H1 (cell line): ENCODE measurements at regions not wholly inside any gene's neighbourhood (a gene's known extent, or its start where the extent isn't known, plus 50 kb on each side); places are given as distances from the start of the nearest gene placed in this dataset.

Experiments
- CTCF ChIA-PET: fragments of 300-600 bp; sonication (Branson Sonifier 250); formaldehyde crosslinking; loops from one replicate; lab custom pipeline; 2021; ENCODE audit not compliant: partially characterized antibody; lab: Charles Lee
- POLR2A ChIA-PET: fragments of 300-600 bp; sonication (Branson Sonifier 250); formaldehyde crosslinking; loops from one replicate; lab custom pipeline; 2021; ENCODE audit warnings: inconsistent platforms; ENCODE audit not compliant: partially characterized antibody; lab: Charles Lee
- DNase-seq, 2 experiments: peaks; one replicate each; pipeline versions ENCODE4 v3.0.0 to v3.0.0-alpha.2; 2010 to 2022; ENCODE audit warnings: low spot score in 2 of 2, low read depth in 1 of 2, mixed read lengths in 1 of 2
- FAIRE-seq: peaks from 2 replicates; lab custom pipeline; 2011; peaks lifted over from hg19 to GRCh38; lab: Jason Lieb, UNC
- H2AFZ ChIP-seq: 2 replicates; pipeline ENCODE4 v1.8.1; 2012; ENCODE audit warnings: low read length, inconsistent platforms
- H2AK5ac ChIP-seq: 2 replicates; pipeline ENCODE4 v1.6.1; 2013; ENCODE audit warnings: low read depth, low read length
- H2BK120ac ChIP-seq: replicated peaks from 2 replicates; pipeline ENCODE3; 2013; ENCODE audit warnings: low read depth, low read length, inconsistent platforms
- H2BK12ac ChIP-seq: 2 replicates; pipeline ENCODE4 v1.6.1; 2013; ENCODE audit warnings: low read depth, low read length
- H2BK15ac ChIP-seq: 2 replicates; pipeline ENCODE4 v1.6.1; 2013; ENCODE audit warnings: low read length
- H2BK20ac ChIP-seq: 2 replicates; pipeline ENCODE4 v1.6.1; 2013; ENCODE audit warnings: low read length
- H2BK5ac ChIP-seq: 2 replicates; pipeline ENCODE4 v1.6.1; 2013; ENCODE audit warnings: low read depth, low read length
- H3K14ac ChIP-seq: 2 replicates; pipeline ENCODE4 v1.6.1; 2013; ENCODE audit warnings: inconsistent platforms; ENCODE audit not compliant: insufficient read length
- H3K18ac ChIP-seq: 2 replicates; pipeline ENCODE4 v1.6.1; 2013; ENCODE audit warnings: low read length; ENCODE audit errors: extremely low read depth
- H3K23ac ChIP-seq: 2 replicates; pipeline ENCODE4 v1.6.1; 2013; ENCODE audit warnings: inconsistent platforms; ENCODE audit not compliant: insufficient read length
- H3K23me2 ChIP-seq: 2 replicates; pipeline ENCODE4 v1.6.1; 2013; ENCODE audit warnings: low read depth, low read length
- H3K27ac ChIP-seq: 2 replicates; pipeline ENCODE4 v1.6.1; 2011; ENCODE audit warnings: low read depth, low read length, inconsistent platforms
- H3K27me3 ChIP-seq, 4 experiments: replicated peaks in 1 of 4; 1 replicate in 1 of 4; 2 replicates in 3 of 4; pipeline versions ENCODE4 v1.6.1 to v1.8.1; 2011 to 2013; ENCODE audit warnings: low read length in 3 of 4, mild to moderate bottlenecking in 3 of 4, inconsistent platforms in 2 of 4, mixed read lengths in 2 of 4, moderate library complexity in 1 of 4; ENCODE audit not compliant: control insufficient read depth in 3 of 4, insufficient read depth in 3 of 4; ENCODE audit errors: extremely low read depth in 1 of 4
- H3K36me3 ChIP-seq, 4 experiments: 2 replicates each; pipeline versions ENCODE4 v1.6.1 to v1.8.1; 2011 to 2013; ENCODE audit warnings: mild to moderate bottlenecking in 4 of 4, low read length in 3 of 4, moderate library complexity in 2 of 4, control low read depth in 1 of 4, inconsistent platforms in 1 of 4; ENCODE audit not compliant: insufficient read depth in 4 of 4, control insufficient read depth in 2 of 4
- H3K4ac ChIP-seq: replicated peaks from 2 replicates; pipeline ENCODE3; 2013; ENCODE audit warnings: low read length, low read depth, mixed read lengths, inconsistent platforms; ENCODE audit not compliant: insufficient read length
- H3K4me1 ChIP-seq, 4 experiments: replicated peaks in 1 of 4; 1 replicate in 1 of 4; 2 replicates in 3 of 4; pipeline versions ENCODE4 v1.6.1 to v1.8.1; 2011 to 2013; ENCODE audit warnings: low read length in 3 of 4, inconsistent platforms in 2 of 4, mixed read lengths in 1 of 4; ENCODE audit not compliant: insufficient read depth in 4 of 4, control insufficient read depth in 3 of 4
- H3K4me2 ChIP-seq, 2 experiments: 2 replicates each; pipeline versions ENCODE4 v1.6.1 to v1.8.1; 2011 to 2013; ENCODE audit warnings: low read depth in 2 of 2, low read length in 2 of 2, control low read depth in 1 of 2, inconsistent platforms in 1 of 2, mild to moderate bottlenecking in 1 of 2; ENCODE audit not compliant: insufficient read depth in 1 of 2
- H3K4me3 ChIP-seq, 4 experiments: fragments of 200-600, 300-600 bp in 1 of 4; sonication (generic), shearing (Covaris generic), sonication (Bioruptor Twin) in 1 of 4; 2 replicates each; pipeline versions ENCODE4 v1.5.1 to v1.8.1; 2011 to 2016; ENCODE audit warnings: low read length in 4 of 4, low read depth in 3 of 4, control low read depth in 2 of 4, inconsistent platforms in 2 of 4, mild to moderate bottlenecking in 2 of 4, mixed read lengths in 1 of 4, moderate library complexity in 1 of 4; ENCODE audit not compliant: insufficient read depth in 2 of 4; ENCODE audit errors: extremely low read depth in 1 of 4
- H3K56ac ChIP-seq: replicated peaks from 2 replicates; pipeline ENCODE3; 2013; ENCODE audit warnings: low read depth, mild to moderate bottlenecking, mixed read lengths, low read length, inconsistent platforms; ENCODE audit not compliant: insufficient read length
- H3K79me1 ChIP-seq: 2 replicates; pipeline ENCODE4 v1.6.1; 2013; ENCODE audit warnings: low read depth, low read length, control low read depth
- H3K79me2 ChIP-seq, 2 experiments: 2 replicates each; pipeline versions ENCODE4 v1.6.1 to v1.8.1; 2012 to 2013; ENCODE audit warnings: low read length in 2 of 2, mild to moderate bottlenecking in 2 of 2, inconsistent platforms in 1 of 2; ENCODE audit not compliant: insufficient read depth in 2 of 2, control insufficient read depth in 1 of 2
- H3K9ac ChIP-seq, 4 experiments: replicated peaks in 1 of 4; 1 replicate in 1 of 4; 2 replicates in 3 of 4; pipeline versions ENCODE4 v1.6.1 to v1.8.1; 2011 to 2013; ENCODE audit warnings: low read depth in 3 of 4, low read length in 3 of 4, control low read depth in 2 of 4, mild to moderate bottlenecking in 2 of 4, moderate library complexity in 2 of 4, inconsistent platforms in 1 of 4; ENCODE audit errors: extremely low read depth in 1 of 4
- H3K9me3 ChIP-seq, 2 experiments: 2 replicates each; pipeline versions ENCODE4 v1.6.1 to v1.8.1; 2012 to 2013; ENCODE audit warnings: mild to moderate bottlenecking in 2 of 2, moderate library complexity in 2 of 2, control low read depth in 1 of 2, inconsistent platforms in 1 of 2, low read depth in 1 of 2, low read length in 1 of 2, mixed read lengths in 1 of 2; ENCODE audit not compliant: insufficient read depth in 2 of 2
- H4K20me1 ChIP-seq, 2 experiments: replicated peaks in 1 of 2; 2 replicates each; pipeline versions ENCODE3 to v1.8.1; 2011 to 2013; ENCODE audit warnings: inconsistent platforms in 2 of 2, low read length in 2 of 2, mild to moderate bottlenecking in 1 of 2; ENCODE audit not compliant: insufficient read depth in 2 of 2, control insufficient read depth in 1 of 2
- H4K5ac ChIP-seq: 2 replicates; pipeline ENCODE4 v1.6.1; 2013; ENCODE audit warnings: low read length, low read depth, mixed read lengths, inconsistent platforms; ENCODE audit not compliant: insufficient read length
- H4K8ac ChIP-seq: 2 replicates; pipeline ENCODE4 v1.8.0; 2013; ENCODE audit warnings: mild to moderate bottlenecking, moderate library complexity, low read length, inconsistent platforms; ENCODE audit not compliant: insufficient read depth; ENCODE audit errors: extremely low read depth
- H4K91ac ChIP-seq: replicated peaks from 2 replicates; pipeline ENCODE3; 2013; ENCODE audit warnings: low read length, mixed read lengths, inconsistent platforms; ENCODE audit not compliant: insufficient read length
- ASH2L ChIP-seq: fragments of 200-600, 300-600 bp; sonication (generic); IDR thresholded peaks from one replicate; pipeline ENCODE4 v1.7.1; 2017; ENCODE audit warnings: low read length
- BRCA1 ChIP-seq: IDR thresholded peaks from 2 replicates; pipeline ENCODE4 v1.6.1; 2012; ENCODE audit warnings: low read depth, low read length, improper control_type of control experiment
- JUN ChIP-seq: IDR thresholded peaks from 2 replicates; pipeline ENCODE4 v1.6.1; 2011; ENCODE audit warnings: low read depth, mild to moderate bottlenecking, improper control_type of control experiment, low read length
- NRF1 ChIP-seq: IDR thresholded peaks from 2 replicates; pipeline ENCODE4 v1.6.1; 2011; ENCODE audit warnings: mild to moderate bottlenecking, low read depth, low read length, improper control_type of control experiment
- TEAD4 ChIP-seq: IDR thresholded peaks from 2 replicates; pipeline ENCODE4 v1.6.1; 2012; ENCODE audit warnings: low read depth, low read length, inconsistent platforms, mixed read lengths
- WGBS, 2 experiments: shearing (Covaris generic) in 1 of 2; methylation state at CpG; one replicate each; pipeline versions ENCODE4 v1.1.6 to v1.1.7; 2013 to 2015; ENCODE audit warnings: low lambda C conversion rate in 2 of 2, mixed read lengths in 2 of 2, inconsistent platforms in 1 of 2, low coverage in 1 of 2, missing lambda C conversion rate in 1 of 2; ENCODE audit not compliant: insufficient replicate concordance in 2 of 2, insufficient coverage in 1 of 2, insufficient read length in 1 of 2; ENCODE audit errors: extremely low coverage in 1 of 2, missing lambda C conversion rate in 1 of 2; 5-methylcytosine and 5-hydroxymethylcytosine counted together

DNA sequence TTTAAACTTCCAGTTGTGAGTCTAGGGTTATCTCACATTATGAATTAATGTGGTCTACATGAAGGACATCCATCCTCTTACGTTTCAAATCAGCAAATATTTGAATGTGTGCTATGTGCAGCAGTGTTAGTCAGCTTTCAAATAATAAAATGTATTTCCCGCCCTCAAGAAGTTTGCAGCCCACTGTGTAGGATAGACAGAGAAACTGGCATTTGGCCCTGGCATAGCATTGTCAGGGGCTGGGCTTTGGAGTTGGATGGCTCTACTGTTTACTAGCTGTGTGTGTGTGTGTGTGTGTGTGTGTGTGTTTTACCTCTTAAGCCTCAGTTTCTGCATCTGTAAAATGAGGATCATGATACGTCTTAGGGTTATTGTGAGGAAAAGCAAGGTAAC is 400.5 kb upstream of the C2CD4B start:
- Histone ChIP-seq H3K9me3 (no peaks in the 10 kb centered on the region), H3K14ac (no peak overlapping the region), H2BK5ac (no peak overlapping the region), H2AK5ac (no peak overlapping the region), H3K4me3 (no peak overlapping the region), H4K20me1 (no peaks in the 10 kb centered on the region), H3K4me2 (no peak overlapping the region), H4K5ac (no peak overlapping the region), H3K23me2 (peaks cover 4% of the 10 kb centered on the region), H3K27ac (no peak overlapping the region), H3K27me3 (no peaks in the 10 kb centered on the region), H4K91ac (no peak overlapping the region), H4K8ac (no peak overlapping the region), H3K36me3 (no peaks in the 10 kb centered on the region), H3K9ac (no peak overlapping the region), H3K18ac (no peak overlapping the region), H3K4ac (no peak overlapping the region), H2BK15ac (no peak overlapping the region), H2AFZ (no peak overlapping the region), H3K23ac (no peak overlapping the region), H3K79me2 (no peaks in the 10 kb centered on the region)
- 70% methylated on average over 3 of the region's 3 CpGs; no CpG with 5 or more reads in 1 of the 2 experiments for WGBS, 2 experiments
- DNase-seq (no peak), FAIRE-seq (no peak)
- POLR2A ChIA-PET, result no interaction called here
- TF ChIP-seq ASH2L, result no peak
- TF ChIP-seq BRCA1, result no peak
- TF ChIP-seq TEAD4, result no peak
- TF ChIP-seq JUN, result no peak
- TF ChIP-seq NRF1, result no peak
- TF ChIP-seq, all 59 proteins: peak for 0
- Histone ChIP-seq H3K79me1 (no peaks in the 10 kb centered on the region), H3K56ac (no peak overlapping the region), H3K4me1 (peaks cover 0 to 14% (median 4%) of the 10 kb centered on the region in 4 experiments; a peak in 5 of 7 replicates), H2BK120ac (no peak overlapping the region), H2BK20ac (no peak overlapping the region), H2BK12ac (no peak overlapping the region)
- CTCF ChIA-PET, result no interaction called here
